Inflammatory macrophage treated with lipopolysaccharide for 1 hour (primary cell): ENCODE measurements at regions not wholly inside any gene's neighbourhood (a gene's known extent, or its start where the extent isn't known, plus 50 kb on each side); places are given as distances from the start of the nearest gene placed in this dataset.
"Not testable (repeated sequence)": the region's sequence is repeated elsewhere in the genome, so short reads cannot be mapped to it uniquely, and the experiment has no call there.

ENCODE experiments used
- DNase-seq, 2 donors: peaks; one replicate each; pipeline ENCODE4 v3.0.0-alpha.2; 2020 to 2022

- DNase-seq, result not testable (repeated sequence)
These were observed 318.9 kb downstream of the ZIC3 start for GRCh38 chrX:137884813-137885212.

GRCh38 chrX:137891431-137891830 lies 325.5 kb downstream of the ZIC3 start:
- DNase-seq, result no peak

- DNase-seq, result no peak
These were observed 330.2 kb downstream of the ZIC3 start for GRCh38 chrX:137896123-137896522.

- no peak for DNase-seq
These were observed 349.5 kb downstream of the ZIC3 start for GRCh38 chrX:137915466-137915865.

- no peak for DNase-seq
These were observed 350.3 kb downstream of the ZIC3 start for GRCh38 chrX:137916090-137916746.

DNA sequence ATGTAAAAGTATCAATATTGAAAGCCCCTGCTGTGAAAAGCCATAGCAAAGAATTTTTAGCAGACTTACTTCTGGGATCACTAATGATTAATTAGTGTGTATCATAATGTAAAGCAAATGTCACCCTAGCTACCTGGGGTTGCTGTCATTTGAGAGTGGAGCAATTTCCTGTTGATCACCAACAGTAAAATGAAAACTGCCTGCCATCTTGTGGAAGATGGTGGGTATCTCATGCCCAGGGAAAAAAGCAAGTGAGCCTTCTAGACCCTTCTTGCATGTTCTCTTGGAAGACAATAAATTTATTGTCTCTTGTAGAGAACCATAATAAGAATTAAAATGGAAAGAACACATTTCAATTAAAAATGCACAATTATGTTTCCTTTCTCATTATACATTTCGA lies 360.2 kb downstream of the ZIC3 start:
- DNase-seq, result no peak

DNA sequence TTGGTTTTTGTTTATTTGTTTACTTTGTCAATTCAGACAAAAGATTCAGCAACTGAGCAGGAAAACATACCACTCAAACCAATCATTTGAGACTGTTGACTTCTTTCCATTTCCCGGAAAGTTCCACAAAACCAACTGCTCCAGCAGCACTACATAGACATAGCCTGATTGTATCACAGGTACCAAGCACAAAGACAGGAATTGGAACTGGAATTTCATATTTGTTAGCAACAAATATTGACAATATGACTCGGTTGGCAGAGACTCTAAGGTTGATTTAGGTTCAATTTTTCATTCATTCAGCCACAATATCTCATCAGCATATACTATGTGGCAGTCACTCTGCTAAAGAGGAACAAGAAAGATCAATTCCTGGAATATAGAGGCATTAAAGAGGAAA lies 364.0 kb downstream of the ZIC3 start:
- DNase-seq, result no peak

GRCh38 chrX:137930533-137930932 lies 364.6 kb downstream of the ZIC3 start:
- no peak for DNase-seq

GRCh38 chrX:137934214-137934613 lies 368.3 kb downstream of the ZIC3 start:
- not testable (repeated sequence) for DNase-seq

- DNase-seq, result not testable (repeated sequence)
These were observed 369.0 kb downstream of the ZIC3 start for GRCh38 chrX:137934887-137935286.

- no peak for DNase-seq
These were observed 379.5 kb downstream of the ZIC3 start for GRCh38 chrX:137945470-137945869.

DNA sequence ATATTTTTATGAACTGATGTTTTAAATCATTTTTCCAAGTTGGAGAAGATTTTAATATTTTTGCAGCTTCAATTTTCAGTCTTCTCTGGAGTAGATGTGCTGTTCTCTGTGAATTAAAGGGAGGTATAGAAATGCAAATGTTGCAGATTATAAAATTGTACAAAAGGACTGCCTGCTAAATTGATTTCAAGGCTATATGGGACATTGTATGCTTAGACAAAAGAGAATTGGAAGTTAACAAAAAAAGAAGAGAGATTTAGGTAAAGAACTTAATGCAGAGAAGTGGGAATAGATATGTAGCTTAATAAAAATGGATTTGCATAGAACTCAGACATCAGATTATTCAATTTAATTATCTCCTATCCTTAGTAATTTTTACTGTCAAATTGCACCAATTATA lies 403.3 kb downstream of the ZIC3 start:
- DNase-seq, result no peak

GRCh38 chrX:137982472-137983172 lies 416.7 kb downstream of the ZIC3 start:
- no peak for DNase-seq

DNA sequence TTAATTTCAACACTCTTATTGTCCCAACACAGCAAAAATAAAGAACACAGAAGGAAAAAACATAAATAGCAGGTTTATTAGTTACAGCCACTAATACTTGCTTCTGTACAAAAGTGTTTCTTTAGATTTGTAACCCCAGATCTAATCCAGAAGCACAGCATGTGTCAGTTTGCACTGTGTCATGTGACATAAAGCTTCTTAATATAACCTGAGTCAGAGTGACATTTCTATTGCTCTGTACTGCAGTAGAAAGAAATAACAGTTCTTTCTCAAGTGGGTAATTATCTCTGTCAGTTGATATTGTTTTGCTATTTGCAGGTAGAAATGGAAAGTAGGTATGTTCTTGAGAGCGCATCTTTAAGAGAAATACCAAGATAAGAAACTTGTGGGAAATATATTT lies 422.5 kb downstream of the ZIC3 start:
- DNase-seq, result no peak

- no peak for DNase-seq
These were observed 432.7 kb downstream of the ZIC3 start for GRCh38 chrX:137998619-137999018.

DNA sequence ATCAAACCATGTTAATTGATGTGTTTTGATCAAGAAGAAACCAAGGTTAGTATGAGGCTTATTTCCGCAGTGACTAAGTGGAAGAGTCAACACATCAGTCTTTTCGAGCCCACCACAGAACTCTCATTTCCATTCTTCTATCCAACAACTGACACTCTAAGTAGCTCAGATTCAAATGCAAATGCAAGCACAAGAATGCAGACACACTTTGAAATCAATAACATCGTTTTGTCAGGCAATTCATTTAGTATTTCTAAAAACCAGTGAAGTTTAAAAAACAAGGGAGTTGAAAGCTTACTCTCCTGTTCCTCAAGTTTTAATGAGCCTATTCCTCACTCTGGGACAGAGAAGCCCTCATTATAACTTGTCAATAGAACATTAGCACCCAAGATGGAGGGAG lies 433.1 kb downstream of the ZIC3 start:
- no peak for DNase-seq

DNA sequence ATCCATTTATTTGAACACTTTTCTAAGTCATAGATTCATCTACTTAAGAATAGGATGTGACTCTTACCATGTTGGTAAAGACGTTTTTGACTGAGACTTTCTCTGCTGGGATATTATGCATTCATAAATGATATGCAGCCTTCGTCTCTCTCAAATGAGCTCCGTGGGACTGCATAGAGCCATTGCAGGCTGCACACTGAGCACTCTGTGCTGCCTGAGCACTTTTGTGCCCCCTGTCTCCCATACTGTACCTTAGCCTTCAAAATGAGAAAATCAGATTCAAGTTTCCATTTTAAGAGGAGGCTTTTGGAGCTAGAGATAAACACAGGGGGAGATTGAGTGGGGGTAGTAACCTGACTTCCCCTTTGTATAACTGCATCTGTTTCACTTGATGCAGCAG lies 433.6 kb downstream of the ZIC3 start:
- DNase-seq, result no peak

DNA sequence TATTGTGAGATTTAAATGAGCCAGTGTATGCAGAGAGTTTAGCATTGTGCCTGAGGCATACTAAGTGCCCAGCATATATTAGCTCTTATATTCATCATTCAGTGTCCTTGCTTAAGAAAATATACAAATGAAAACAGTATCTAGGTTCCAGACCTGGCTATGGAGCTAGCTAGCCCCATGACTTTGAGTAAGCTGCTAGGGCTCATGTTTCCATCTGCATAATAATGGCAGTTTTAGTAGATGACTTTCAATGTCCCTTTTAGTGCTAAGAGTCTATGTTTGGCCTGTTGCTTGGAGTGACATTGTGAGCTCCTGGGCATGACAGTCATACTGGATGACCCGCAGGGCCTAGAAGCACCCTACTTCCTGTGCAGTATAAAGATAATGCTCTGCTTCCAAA lies 435.3 kb downstream of the ZIC3 start:
- no peak for DNase-seq

DNA sequence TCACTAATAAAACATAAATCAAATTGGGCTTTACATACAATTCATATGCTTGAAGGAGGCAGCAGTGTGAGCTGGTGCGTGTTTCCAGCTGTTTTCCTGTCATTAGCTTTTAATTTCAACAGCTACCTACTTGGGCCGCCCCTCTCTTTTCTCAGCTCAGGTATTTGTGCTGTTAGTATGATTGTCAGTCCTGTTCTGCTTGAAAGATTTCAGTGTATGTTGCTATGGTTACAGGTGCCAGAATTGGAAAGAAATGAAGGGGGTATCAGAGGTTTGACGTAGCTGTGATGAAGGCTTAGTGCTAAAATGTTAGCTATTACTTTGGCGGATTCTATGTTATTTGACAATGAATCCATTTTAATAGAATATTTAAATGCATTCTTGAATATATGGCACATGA lies 440.3 kb downstream of the ZIC3 start:
- no peak for DNase-seq

- DNase-seq, result no peak
These were observed 442.4 kb downstream of the ZIC3 start for GRCh38 chrX:138008281-138008680.

DNA sequence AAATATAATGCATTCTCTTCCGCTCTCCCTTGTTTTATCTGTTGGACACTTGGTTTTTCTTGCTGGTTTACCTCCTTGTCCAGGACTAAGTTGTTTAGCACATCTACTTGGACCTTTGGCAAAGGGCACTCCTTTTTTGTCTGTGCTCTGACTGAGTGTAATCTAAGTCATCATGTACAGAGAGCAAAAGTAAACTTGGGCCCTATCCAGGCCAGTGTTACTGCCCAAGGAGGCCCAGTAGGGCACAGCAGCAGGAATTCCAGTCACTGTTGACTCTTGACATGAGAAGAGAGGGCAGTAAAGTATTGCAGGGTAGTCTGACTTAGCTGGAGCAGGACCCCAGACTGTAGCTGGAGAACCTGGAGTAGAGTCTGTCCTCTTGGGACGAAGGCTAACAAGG lies 445.5 kb downstream of the ZIC3 start:
- no peak for DNase-seq

DNA sequence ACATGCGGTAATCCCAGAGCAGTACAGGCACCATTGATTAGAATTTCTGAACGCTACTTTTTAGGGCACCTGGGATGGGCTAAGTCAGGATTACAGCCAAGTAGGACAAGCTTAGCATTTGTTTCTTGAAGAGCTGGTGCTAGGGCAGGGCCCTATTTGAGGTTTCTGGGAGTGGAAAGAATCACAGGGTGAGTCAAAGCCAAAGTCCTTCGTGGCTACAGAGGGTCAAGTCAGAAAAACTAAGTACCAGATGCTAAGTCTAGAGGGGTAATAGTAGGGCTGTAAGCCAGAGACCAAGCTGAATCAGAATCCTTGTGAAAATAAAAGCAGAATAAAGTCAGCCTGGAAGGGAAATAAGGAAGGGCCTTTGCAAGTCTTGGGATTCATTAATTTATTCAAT lies 448.6 kb downstream of the ZIC3 start:
- DNase-seq, result no peak

- no peak for DNase-seq
These were observed 452.3 kb downstream of the ZIC3 start for GRCh38 chrX:138018145-138018799.

DNA sequence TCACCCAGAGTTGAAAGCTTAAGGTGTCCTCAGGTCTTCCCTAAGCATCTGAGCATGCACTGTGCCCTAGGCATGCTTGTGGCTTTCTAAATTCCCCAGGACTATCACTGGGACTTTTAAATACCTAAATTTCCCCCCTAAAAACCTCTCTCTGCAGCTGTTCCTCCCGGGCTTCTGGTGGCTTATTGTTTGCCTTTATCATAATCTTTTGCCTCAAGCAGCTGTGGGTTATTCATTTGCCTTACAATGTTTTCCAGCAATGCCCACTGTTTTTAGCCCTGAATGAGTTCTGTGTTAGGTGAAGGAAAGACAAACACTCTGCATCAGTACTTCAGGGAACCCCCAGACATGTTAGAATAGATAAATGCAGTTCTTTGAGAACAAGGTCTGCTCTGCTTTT lies 455.0 kb downstream of the ZIC3 start:
- no peak for DNase-seq
